Neural progenitor cell (in vitro differentiated cells): ENCODE measurements at regions not wholly inside any gene's neighbourhood (a gene's known extent, or its start where the extent isn't known, plus 50 kb on each side); places are given as distances from the start of the nearest gene placed in this dataset.

Experiments used
- EZH2 ChIP-seq: fragments of 200-600 bp; sonication (generic); IDR thresholded peaks from 2 replicates; pipeline ENCODE4 v1.6.1; 2017; ENCODE audit warnings: antibody characterized with exemption, mild to moderate bottlenecking, moderate library complexity
- EZH2phosphoT487 ChIP-seq: fragments of 200-600 bp; sonication (generic); IDR thresholded peaks from 2 replicates; pipeline ENCODE4 v1.6.1; 2017; ENCODE audit warnings: antibody characterized with exemption
- TF ChIP-seq, protein P1 (sequence below): fragments of 200-600 bp; sonication (generic); IDR thresholded peaks from 2 replicates; pipeline ENCODE4 v1.5.1; 2017; ENCODE audit warnings: antibody characterized with exemption, mild to moderate bottlenecking

DNA sequence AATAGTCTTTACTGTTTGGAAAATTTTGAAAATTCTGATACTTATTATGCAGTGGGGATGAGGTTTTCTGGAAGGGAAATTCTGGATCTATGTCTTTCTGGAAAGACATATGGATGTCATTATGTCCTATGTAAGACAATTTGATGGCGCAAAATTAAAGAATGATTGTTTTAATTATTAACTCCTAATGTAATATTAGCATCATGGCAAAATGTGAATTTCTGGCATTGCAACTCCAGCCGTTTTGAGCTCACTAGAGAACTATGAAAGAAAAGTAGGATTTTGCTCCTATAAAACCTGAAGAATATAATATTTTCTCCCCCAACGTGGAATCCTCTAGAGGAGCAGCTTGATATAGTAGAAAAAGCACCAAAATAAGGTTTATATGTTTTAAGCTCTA lies 243.2 kb downstream of the RFPL4B start:
- TF ChIP-seq, protein P1, sequence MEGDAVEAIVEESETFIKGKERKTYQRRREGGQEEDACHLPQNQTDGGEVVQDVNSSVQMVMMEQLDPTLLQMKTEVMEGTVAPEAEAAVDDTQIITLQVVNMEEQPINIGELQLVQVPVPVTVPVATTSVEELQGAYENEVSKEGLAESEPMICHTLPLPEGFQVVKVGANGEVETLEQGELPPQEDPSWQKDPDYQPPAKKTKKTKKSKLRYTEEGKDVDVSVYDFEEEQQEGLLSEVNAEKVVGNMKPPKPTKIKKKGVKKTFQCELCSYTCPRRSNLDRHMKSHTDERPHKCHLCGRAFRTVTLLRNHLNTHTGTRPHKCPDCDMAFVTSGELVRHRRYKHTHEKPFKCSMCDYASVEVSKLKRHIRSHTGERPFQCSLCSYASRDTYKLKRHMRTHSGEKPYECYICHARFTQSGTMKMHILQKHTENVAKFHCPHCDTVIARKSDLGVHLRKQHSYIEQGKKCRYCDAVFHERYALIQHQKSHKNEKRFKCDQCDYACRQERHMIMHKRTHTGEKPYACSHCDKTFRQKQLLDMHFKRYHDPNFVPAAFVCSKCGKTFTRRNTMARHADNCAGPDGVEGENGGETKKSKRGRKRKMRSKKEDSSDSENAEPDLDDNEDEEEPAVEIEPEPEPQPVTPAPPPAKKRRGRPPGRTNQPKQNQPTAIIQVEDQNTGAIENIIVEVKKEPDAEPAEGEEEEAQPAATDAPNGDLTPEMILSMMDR, result no peak
- TF ChIP-seq EZH2phosphoT487 (no peak), EZH2 (no peak)
